ENCODE measurements at regions not wholly inside any gene's neighbourhood (a gene's known extent, or its start where the extent isn't known, plus 50 kb on each side); places are given as distances from the start of the nearest gene placed in this dataset.

DNA sequence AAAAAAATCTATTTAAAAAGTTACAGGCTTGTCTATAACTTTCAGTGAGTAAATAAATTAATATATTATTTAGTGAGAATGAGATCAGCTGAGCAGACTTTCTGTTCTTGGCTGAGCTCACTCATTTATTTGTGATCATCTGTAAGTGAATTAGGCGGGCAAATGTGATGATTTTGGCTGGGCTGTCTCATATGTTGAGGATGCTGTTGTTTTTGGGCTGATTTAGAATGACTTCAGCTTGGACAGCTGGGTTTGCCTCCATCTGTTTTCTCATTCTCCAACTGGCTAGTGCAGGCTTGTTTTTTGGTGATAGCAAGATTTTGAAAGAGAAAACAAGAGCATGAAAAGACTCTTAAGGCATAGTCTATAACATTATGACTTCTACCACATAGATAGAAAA lies 475.8 kb upstream of the OLFM3 start:
- H3K9me3 ChIP-seq (ENCODE audit: control insufficient read depth in 1 of 2, insufficient read depth in 1 of 2, low read length in 2 of 2) = no peaks in the 10 kb centered on the region
- no peak overlapping the region for H3K27ac ChIP-seq (ENCODE audit: low read depth in 1 of 2, low read length in 2 of 2)
- no peak for ATAC-seq (ENCODE audit: poor library complexity)
- no peak overlapping the region for H3K4me3 ChIP-seq (ENCODE audit: low read length)
- Mint-ChIP-seq H3K4me1 (ENCODE audit: low read depth) (no peaks in the 10 kb centered on the region), H3K36me3 (ENCODE audit: low read depth) (no peaks in the 10 kb centered on the region), H3K27me3 (no peaks in the 10 kb centered on the region), H3K4me3 (no peak overlapping the region), H3K27ac (no peak overlapping the region), H3K9me3 (no peaks in the 10 kb centered on the region)
- DNase-seq = no peak
- intact Hi-C loops (cut with DNase I, micrococcal nuclease) = no loop called here
- ChIA-PET CTCF (no interaction called here), POLR2A (no interaction called here)
- no peaks in the 10 kb centered on the region for H3K4me1 ChIP-seq (ENCODE audit: insufficient read depth, low read length)
- H3K27me3 ChIP-seq (ENCODE audit: control insufficient read depth in 1 of 2, insufficient read depth in 2 of 2, low read length in 2 of 2) = no peaks in the 10 kb centered on the region
- H3K36me3 ChIP-seq (ENCODE audit: insufficient read depth, low read length) = no peaks in the 10 kb centered on the region
- TF ChIP-seq, protein P1, sequence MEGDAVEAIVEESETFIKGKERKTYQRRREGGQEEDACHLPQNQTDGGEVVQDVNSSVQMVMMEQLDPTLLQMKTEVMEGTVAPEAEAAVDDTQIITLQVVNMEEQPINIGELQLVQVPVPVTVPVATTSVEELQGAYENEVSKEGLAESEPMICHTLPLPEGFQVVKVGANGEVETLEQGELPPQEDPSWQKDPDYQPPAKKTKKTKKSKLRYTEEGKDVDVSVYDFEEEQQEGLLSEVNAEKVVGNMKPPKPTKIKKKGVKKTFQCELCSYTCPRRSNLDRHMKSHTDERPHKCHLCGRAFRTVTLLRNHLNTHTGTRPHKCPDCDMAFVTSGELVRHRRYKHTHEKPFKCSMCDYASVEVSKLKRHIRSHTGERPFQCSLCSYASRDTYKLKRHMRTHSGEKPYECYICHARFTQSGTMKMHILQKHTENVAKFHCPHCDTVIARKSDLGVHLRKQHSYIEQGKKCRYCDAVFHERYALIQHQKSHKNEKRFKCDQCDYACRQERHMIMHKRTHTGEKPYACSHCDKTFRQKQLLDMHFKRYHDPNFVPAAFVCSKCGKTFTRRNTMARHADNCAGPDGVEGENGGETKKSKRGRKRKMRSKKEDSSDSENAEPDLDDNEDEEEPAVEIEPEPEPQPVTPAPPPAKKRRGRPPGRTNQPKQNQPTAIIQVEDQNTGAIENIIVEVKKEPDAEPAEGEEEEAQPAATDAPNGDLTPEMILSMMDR (IDR thresholded peaks at IDR 0.05) = no peak

DNA sequence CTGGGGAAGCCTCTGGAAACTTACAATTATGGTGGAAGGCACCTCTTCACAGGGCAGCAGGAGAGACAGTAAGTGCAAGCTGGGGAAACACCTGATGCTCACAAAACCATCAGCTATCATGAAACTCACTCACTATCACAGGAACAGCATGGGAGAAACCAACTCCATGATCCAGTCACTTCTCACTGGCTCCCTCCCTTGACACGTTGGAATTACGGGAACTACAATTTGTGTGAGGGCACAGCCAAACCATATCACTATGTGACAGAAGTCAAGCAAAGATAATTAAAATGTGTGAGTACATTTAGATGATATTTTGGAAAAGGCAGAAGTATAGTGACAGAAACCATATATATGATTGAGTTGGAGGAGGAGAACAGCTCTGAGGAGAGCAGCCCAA lies 474.0 kb upstream of the OLFM3 start:
- DNase-seq = no peak
- intact Hi-C loops (cut with DNase I, micrococcal nuclease) = no loop called here
- Mint-ChIP-seq H3K4me3 (no peak overlapping the region), H3K27ac (no peak overlapping the region), H3K4me1 (ENCODE audit: low read depth) (no peaks in the 10 kb centered on the region), H3K9me3 (no peaks in the 10 kb centered on the region), H3K27me3 (no peaks in the 10 kb centered on the region), H3K36me3 (ENCODE audit: low read depth) (no peaks in the 10 kb centered on the region)
- Histone ChIP-seq H3K4me1 (ENCODE audit: insufficient read depth, low read length) (no peaks in the 10 kb centered on the region), H3K27me3 (ENCODE audit: control insufficient read depth in 1 of 2, insufficient read depth in 2 of 2, low read length in 2 of 2) (no peaks in the 10 kb centered on the region), H3K4me3 (ENCODE audit: low read length) (no peak overlapping the region), H3K36me3 (ENCODE audit: insufficient read depth, low read length) (no peaks in the 10 kb centered on the region), H3K9me3 (ENCODE audit: control insufficient read depth in 1 of 2, insufficient read depth in 1 of 2, low read length in 2 of 2) (no peaks in the 10 kb centered on the region), H3K27ac (ENCODE audit: low read depth in 1 of 2, low read length in 2 of 2) (no peak overlapping the region)
- ATAC-seq (ENCODE audit: poor library complexity) = no peak
- TF ChIP-seq, protein P1 (IDR thresholded peaks at IDR 0.05) = no peak
- CTCF ChIA-PET = no interaction called here
- POLR2A ChIA-PET = interaction anchor here (0.5 kb wide), 1 partner anchor 288 kb away, joined by 4 read pairs; no protein-coding TSS in a partner anchor

DNA sequence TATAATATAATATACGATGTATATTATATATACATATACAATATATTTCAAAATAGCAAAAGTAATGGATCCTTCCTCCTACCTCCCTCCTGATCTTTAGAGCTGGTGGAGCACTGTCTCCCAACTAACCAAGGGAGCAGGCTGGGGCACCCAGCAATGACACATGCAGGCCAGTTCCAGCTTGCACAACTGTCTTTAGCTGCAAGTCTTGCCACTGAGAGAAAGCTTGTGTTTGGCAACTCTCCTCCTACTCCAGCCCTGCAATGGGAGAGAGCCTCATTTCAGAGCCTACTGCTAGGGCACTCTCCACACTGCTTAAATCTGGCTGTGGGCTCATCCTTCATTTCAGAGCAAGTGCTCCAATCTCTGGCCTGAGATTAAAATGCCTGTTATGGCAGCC lies 469.8 kb upstream of the OLFM3 start:
- H3K9me3 ChIP-seq (ENCODE audit: control insufficient read depth in 1 of 2, insufficient read depth in 1 of 2, low read length in 2 of 2) = no peaks in the 10 kb centered on the region
- no peaks in the 10 kb centered on the region for H3K4me1 ChIP-seq (ENCODE audit: insufficient read depth, low read length)
- POLR2A ChIA-PET = no interaction called here
- H3K36me3 ChIP-seq (ENCODE audit: insufficient read depth, low read length) = no peaks in the 10 kb centered on the region
- H3K4me3 Mint-ChIP-seq = no peak overlapping the region
- no peak for ATAC-seq (ENCODE audit: poor library complexity)
- H3K27ac ChIP-seq (ENCODE audit: low read depth in 1 of 2, low read length in 2 of 2) = no peak overlapping the region
- no peaks in the 10 kb centered on the region for H3K36me3 Mint-ChIP-seq (ENCODE audit: low read depth)
- TF ChIP-seq, protein P1 (IDR thresholded peaks at IDR 0.05) = no peak
- intact Hi-C loops (cut with DNase I, micrococcal nuclease) = no loop called here
- no peaks in the 10 kb centered on the region for H3K27me3 ChIP-seq (ENCODE audit: control insufficient read depth in 1 of 2, insufficient read depth in 2 of 2, low read length in 2 of 2)
- H3K27me3 Mint-ChIP-seq = no peaks in the 10 kb centered on the region
- no peak for DNase-seq
- CTCF ChIA-PET = no interaction called here
- H3K4me3 ChIP-seq (ENCODE audit: low read length) = no peak overlapping the region
- no peak overlapping the region for H3K27ac Mint-ChIP-seq
- no peaks in the 10 kb centered on the region for H3K4me1 Mint-ChIP-seq (ENCODE audit: low read depth)
- no peaks in the 10 kb centered on the region for H3K9me3 Mint-ChIP-seq

All from CD4-positive, alpha-beta T cell (primary cell).